HepG2 (cell line): ENCODE measurements at regions not wholly inside any gene's neighbourhood (a gene's known extent, or its start where the extent isn't known, plus 50 kb on each side); places are given as distances from the start of the nearest gene placed in this dataset.

Source experiments
- ATAC-seq: fragments of 200-7000 bp; cut with Tn5 transposase; 3 replicates; pipeline ENCODE4 v1.9.1; 2020; ENCODE audit warnings: mild to moderate bottlenecking, moderate library complexity
- BruUV-seq: library from RNA; stranded (reverse); fragments of 400-500 nt; replicated peaks from 2 replicates; lab custom pipeline; 2021; lab: Mats Ljungman, UMichigan
- CTCF ChIA-PET: fragments of 300-600 bp; formaldehyde crosslinking; extraction: SDS; loops from one replicate; lab custom pipeline; 2021; ENCODE audit warnings: low total read pairs, inconsistent platforms, low intra/inter-chr PET ratio; lab: Yijun Ruan, JAX
- POLR2A ChIA-PET: fragments of 350-600 bp; sonication (Branson Sonifier 250); formaldehyde crosslinking; loops from one replicate; lab custom pipeline; 2020; ENCODE audit warnings: antibody characterized with exemption, inconsistent platforms; lab: Yijun Ruan, JAX
- DNase-seq: peaks from one replicate; pipeline ENCODE4 v3.0.0-alpha.2; 2015; ENCODE audit warnings: low spot score
- FAIRE-seq: peaks from 3 replicates; lab custom pipeline; 2011; peaks lifted over from hg19 to GRCh38; lab: Jason Lieb, UNC
- H2AFZ ChIP-seq: one replicate; pipeline ENCODE4 v1.6.1; 2011; ENCODE audit warnings: low read length, inconsistent platforms
- H3K27ac ChIP-seq: fragments of 300-600 bp; 3 replicates; pipeline ENCODE4 v1.8.0; 2011; ENCODE audit warnings: mixed run types, mild to moderate bottlenecking, mixed read lengths, low read length, inconsistent platforms; ENCODE audit not compliant: insufficient read depth; ENCODE audit errors: extremely low read length
- H3K27me3 ChIP-seq, 2 experiments: fragments of 200-600 bp in 1 of 2; 2 replicates in 1 of 2; 3 replicates in 1 of 2; pipeline versions ENCODE4 v1.6.0 to v1.8.0; 2011; ENCODE audit warnings: low read length in 2 of 2, mild to moderate bottlenecking in 2 of 2, moderate library complexity in 2 of 2, inconsistent platforms in 1 of 2; ENCODE audit not compliant: insufficient read depth in 2 of 2, control insufficient read depth in 1 of 2
- H3K36me3 ChIP-seq, 2 experiments: fragments of 200-600 bp in 1 of 2; replicated peaks in 1 of 2; 2 replicates in 1 of 2; 3 replicates in 1 of 2; pipeline versions ENCODE4 v1.5.1 to v1.8.0; 2011; ENCODE audit warnings: low read length in 2 of 2, inconsistent platforms in 1 of 2; ENCODE audit not compliant: insufficient read depth in 2 of 2, control insufficient read depth in 1 of 2
- H3K4me1 ChIP-seq: 2 replicates; pipeline ENCODE4 v1.5.1; 2012; ENCODE audit warnings: low read length, inconsistent platforms; ENCODE audit not compliant: insufficient read depth
- H3K4me2 ChIP-seq: 2 replicates; pipeline ENCODE4 v1.6.0; 2011; ENCODE audit warnings: low read depth, low read length, inconsistent platforms
- H3K4me3 ChIP-seq, 3 experiments: fragments of 200-600 bp in 1 of 3; sonication (generic), shearing (Covaris generic) in 1 of 3; replicated peaks in 1 of 3; 2 replicates each; pipeline ENCODE4 v1.5.1; 2011 to 2016; ENCODE audit warnings: low read length in 3 of 3, inconsistent platforms in 2 of 3, low read depth in 2 of 3, mild to moderate bottlenecking in 2 of 3, control low read depth in 1 of 3, mixed read lengths in 1 of 3; ENCODE audit not compliant: insufficient read depth in 1 of 3
- H3K79me2 ChIP-seq: one replicate; pipeline ENCODE4 v1.6.1; 2011; ENCODE audit warnings: low read length, inconsistent platforms; ENCODE audit not compliant: insufficient read depth
- H3K9ac ChIP-seq: 2 replicates; pipeline ENCODE4 v1.6.0; 2011; ENCODE audit warnings: mild to moderate bottlenecking, low read depth, low read length, inconsistent platforms; ENCODE audit not compliant: insufficient read depth
- H3K9me3 ChIP-seq: 2 replicates; pipeline ENCODE4 v1.5.1; 2012; ENCODE audit warnings: mild to moderate bottlenecking, low read length
- H4K20me1 ChIP-seq: 2 replicates; pipeline ENCODE4 v1.6.0; 2011; ENCODE audit warnings: inconsistent platforms, mild to moderate bottlenecking, low read length, moderate library complexity; ENCODE audit not compliant: insufficient read depth
- CENPT ChIP-seq: sonication (generic); formaldehyde crosslinking; IDR thresholded peaks from 2 replicates; pipeline ENCODE4 v1.8.0; 2022; ENCODE audit warnings: low read depth, mild to moderate bottlenecking, moderate library complexity, missing genetic modification reagents
- NR2C2 ChIP-seq: sonication (generic); formaldehyde crosslinking; IDR thresholded peaks from 2 replicates; pipeline ENCODE4 v1.4.0; 2020; ENCODE audit warnings: missing genetic modification reagents, mild to moderate bottlenecking, moderate library complexity, borderline replicate concordance
- RFX1 ChIP-seq: fragments of 450-650 bp; IDR thresholded peaks from 2 replicates; pipeline ENCODE4 v1.6.1; 2017
- SAP130 ChIP-seq: IDR thresholded peaks from 2 replicates; pipeline ENCODE4 v1.6.1; 2016; ENCODE audit warnings: low read depth
- SCMH1 ChIP-seq: sonication (generic); formaldehyde crosslinking; IDR thresholded peaks from 2 replicates; pipeline ENCODE4 v1.9.0; 2021; ENCODE audit warnings: missing genetic modification reagents, mild to moderate bottlenecking, borderline replicate concordance
- TCF12 ChIP-seq, 2 experiments: fragments of 450-650 bp in 1 of 2; sonication (generic) in 1 of 2; formaldehyde crosslinking in 1 of 2; IDR thresholded peaks; 2 replicates each; pipeline versions ENCODE4 v1.6.1 to v1.8.0; 2017 to 2022; ENCODE audit warnings: antibody characterized with exemption in 1 of 2, mild to moderate bottlenecking in 1 of 2, missing genetic modification reagents in 1 of 2, moderate library complexity in 1 of 2
- TEAD2 ChIP-seq: sonication (generic); formaldehyde crosslinking; IDR thresholded peaks from 2 replicates; pipeline ENCODE4 v1.9.0; 2021; ENCODE audit warnings: missing genetic modification reagents
- ZNF224 ChIP-seq: sonication (generic); formaldehyde crosslinking; IDR thresholded peaks from 2 replicates; pipeline ENCODE4 v1.5.0; 2020; ENCODE audit warnings: mild to moderate bottlenecking, missing genetic modification reagents
- ZNF431 ChIP-seq: sonication (generic); formaldehyde crosslinking; IDR thresholded peaks from 2 replicates; pipeline ENCODE4 v1.9.0; 2022; ENCODE audit warnings: missing genetic modification reagents, low read depth, mild to moderate bottlenecking, borderline replicate concordance
- ZNF75D ChIP-seq: sonication (generic); formaldehyde crosslinking; IDR thresholded peaks from 2 replicates; pipeline ENCODE4 v1.8.1; 2023; ENCODE audit warnings: missing genetic modification reagents, mild to moderate bottlenecking, borderline replicate concordance
- ZNF768 ChIP-seq: sonication (generic); formaldehyde crosslinking; IDR thresholded peaks from 2 replicates; pipeline ENCODE4 v1.4.0; 2020; ENCODE audit warnings: missing genetic modification reagents
- WGBS: methylation state at CpG from one replicate; pipeline ENCODE4 v1.1.6; 2017; ENCODE audit warnings: low lambda C conversion rate; 5-methylcytosine and 5-hydroxymethylcytosine counted together
- in situ Hi-C: cut with HindIII; loops from 2 replicates; pipeline ENCODE4 v1.10.0; 2017; ENCODE audit warnings: low pct_unique_long_range_greater_than_20kb; ENCODE audit not compliant: extremely low pct_ligation_motif_present
- intact Hi-C: fragments of 100-400 bp; cut with micrococcal nuclease; formaldehyde crosslinking; loops from one replicate; pipeline ENCODE4 v1.10.0; 2022; ENCODE audit not compliant: unreplicated experiment
- TF ChIP-seq, protein P1 (sequence below): sonication (generic); formaldehyde crosslinking; IDR thresholded peaks from 2 replicates; pipeline ENCODE4 v1.5.0; 2020; ENCODE audit warnings: missing genetic modification reagents
- TF ChIP-seq, protein P2 (sequence below): IDR thresholded peaks from 2 replicates; pipeline ENCODE4 v1.6.1; 2016
- TF ChIP-seq, protein P3 (sequence below): sonication (generic); formaldehyde crosslinking; IDR thresholded peaks from 2 replicates; pipeline ENCODE4 v1.9.0; 2021; ENCODE audit warnings: mild to moderate bottlenecking, missing genetic modification reagents
- TF ChIP-seq, protein P4 (sequence below): sonication (generic); formaldehyde crosslinking; IDR thresholded peaks from 2 replicates; pipeline ENCODE4 v1.4.0; 2020; ENCODE audit warnings: missing genetic modification reagents

DNA sequence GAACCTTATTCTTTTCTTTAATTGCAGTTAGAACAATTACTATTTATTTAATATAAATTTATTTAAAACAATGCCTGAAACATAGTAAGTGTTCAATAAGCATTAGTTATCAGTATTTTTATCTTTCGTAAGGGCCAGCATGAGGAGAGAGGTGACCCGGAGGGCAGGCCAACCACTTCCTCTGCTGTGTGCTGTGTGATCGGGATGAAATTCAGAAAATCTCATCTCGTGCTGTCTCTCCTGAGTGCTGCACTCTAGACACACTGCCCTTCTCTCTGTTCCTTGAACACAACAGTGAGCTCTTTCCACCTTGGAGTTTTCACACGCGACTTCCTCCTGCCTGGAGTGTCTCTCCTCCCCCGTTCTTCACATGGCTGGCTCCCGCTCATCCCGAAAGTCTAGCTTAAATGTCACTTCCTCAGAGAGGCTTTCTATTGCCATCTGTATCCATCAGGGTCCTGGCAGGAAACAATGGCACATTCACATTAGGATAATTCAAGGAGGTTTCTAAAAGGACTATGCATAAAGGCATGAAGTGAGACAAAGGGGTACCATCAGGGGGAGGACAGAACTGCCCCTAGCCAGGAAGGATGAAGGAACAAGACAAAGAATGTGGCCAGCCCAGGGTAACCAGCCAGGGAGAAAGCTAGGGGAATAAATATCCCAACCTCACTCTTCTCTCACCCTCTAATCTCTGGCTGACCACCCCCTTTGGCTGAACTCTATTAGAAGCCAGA, 142.6 kb upstream of the GJB5 start:
- H4K20me1 ChIP-seq, result no peaks in the 10 kb centered on the region
- no peak overlapping the region for H2AFZ ChIP-seq
- POLR2A ChIA-PET, result no interaction called here
- no peak overlapping the region for H3K9ac ChIP-seq
- H3K4me2 ChIP-seq, result no peak overlapping the region
- no peak for DNase-seq
- no peaks in the 10 kb centered on the region for H3K27me3 ChIP-seq
- no peaks in the 10 kb centered on the region for H3K4me1 ChIP-seq
- no peaks in the 10 kb centered on the region for H3K9me3 ChIP-seq
- 38% methylated on average over 9 of the region's 9 CpGs for WGBS
- no peaks in the 10 kb centered on the region for H3K79me2 ChIP-seq
- intact Hi-C loops, result no loop called here
- in situ Hi-C loops, result no loop called here
- no peaks in the 10 kb centered on the region for H3K36me3 ChIP-seq
- no peak overlapping the region for H3K4me3 ChIP-seq
- H3K27ac ChIP-seq, result no peak overlapping the region
- CTCF ChIA-PET, result no interaction called here
- BruUV-seq, result no TSS peak
- TF ChIP-seq SCMH1 (CRISPR knock-in tag), result no peak
- no peak for TF ChIP-seq SAP130 (CRISPR knock-in tag)
- TF ChIP-seq TEAD2 (CRISPR knock-in tag), result no peak
- no peak for TF ChIP-seq ZNF431 (CRISPR knock-in tag)
- TF ChIP-seq ZNF75D (CRISPR knock-in tag), result no peak
- TF ChIP-seq, protein P1, sequence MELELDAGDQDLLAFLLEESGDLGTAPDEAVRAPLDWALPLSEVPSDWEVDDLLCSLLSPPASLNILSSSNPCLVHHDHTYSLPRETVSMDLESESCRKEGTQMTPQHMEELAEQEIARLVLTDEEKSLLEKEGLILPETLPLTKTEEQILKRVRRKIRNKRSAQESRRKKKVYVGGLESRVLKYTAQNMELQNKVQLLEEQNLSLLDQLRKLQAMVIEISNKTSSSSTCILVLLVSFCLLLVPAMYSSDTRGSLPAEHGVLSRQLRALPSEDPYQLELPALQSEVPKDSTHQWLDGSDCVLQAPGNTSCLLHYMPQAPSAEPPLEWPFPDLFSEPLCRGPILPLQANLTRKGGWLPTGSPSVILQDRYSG, result no peak
- TF ChIP-seq CENPT, result no peak
- no peak for TF ChIP-seq ZNF224
- no peak for TF ChIP-seq NR2C2 (CRISPR knock-in tag)
- TF ChIP-seq, protein P2, sequence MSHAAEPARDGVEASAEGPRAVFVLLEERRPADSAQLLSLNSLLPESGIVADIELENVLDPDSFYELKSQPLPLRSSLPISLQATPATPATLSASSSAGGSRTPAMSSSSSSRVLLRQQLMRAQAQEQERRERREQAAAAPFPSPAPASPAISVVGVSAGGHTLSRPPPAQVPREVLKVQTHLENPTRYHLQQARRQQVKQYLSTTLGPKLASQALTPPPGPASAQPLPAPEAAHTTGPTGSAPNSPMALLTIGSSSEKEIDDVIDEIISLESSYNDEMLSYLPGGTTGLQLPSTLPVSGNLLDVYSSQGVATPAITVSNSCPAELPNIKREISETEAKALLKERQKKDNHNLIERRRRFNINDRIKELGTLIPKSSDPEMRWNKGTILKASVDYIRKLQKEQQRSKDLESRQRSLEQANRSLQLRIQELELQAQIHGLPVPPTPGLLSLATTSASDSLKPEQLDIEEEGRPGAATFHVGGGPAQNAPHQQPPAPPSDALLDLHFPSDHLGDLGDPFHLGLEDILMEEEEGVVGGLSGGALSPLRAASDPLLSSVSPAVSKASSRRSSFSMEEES (CRISPR knock-in tag), result no peak
- no peak for TF ChIP-seq ZNF768
- TF ChIP-seq, protein P3, sequence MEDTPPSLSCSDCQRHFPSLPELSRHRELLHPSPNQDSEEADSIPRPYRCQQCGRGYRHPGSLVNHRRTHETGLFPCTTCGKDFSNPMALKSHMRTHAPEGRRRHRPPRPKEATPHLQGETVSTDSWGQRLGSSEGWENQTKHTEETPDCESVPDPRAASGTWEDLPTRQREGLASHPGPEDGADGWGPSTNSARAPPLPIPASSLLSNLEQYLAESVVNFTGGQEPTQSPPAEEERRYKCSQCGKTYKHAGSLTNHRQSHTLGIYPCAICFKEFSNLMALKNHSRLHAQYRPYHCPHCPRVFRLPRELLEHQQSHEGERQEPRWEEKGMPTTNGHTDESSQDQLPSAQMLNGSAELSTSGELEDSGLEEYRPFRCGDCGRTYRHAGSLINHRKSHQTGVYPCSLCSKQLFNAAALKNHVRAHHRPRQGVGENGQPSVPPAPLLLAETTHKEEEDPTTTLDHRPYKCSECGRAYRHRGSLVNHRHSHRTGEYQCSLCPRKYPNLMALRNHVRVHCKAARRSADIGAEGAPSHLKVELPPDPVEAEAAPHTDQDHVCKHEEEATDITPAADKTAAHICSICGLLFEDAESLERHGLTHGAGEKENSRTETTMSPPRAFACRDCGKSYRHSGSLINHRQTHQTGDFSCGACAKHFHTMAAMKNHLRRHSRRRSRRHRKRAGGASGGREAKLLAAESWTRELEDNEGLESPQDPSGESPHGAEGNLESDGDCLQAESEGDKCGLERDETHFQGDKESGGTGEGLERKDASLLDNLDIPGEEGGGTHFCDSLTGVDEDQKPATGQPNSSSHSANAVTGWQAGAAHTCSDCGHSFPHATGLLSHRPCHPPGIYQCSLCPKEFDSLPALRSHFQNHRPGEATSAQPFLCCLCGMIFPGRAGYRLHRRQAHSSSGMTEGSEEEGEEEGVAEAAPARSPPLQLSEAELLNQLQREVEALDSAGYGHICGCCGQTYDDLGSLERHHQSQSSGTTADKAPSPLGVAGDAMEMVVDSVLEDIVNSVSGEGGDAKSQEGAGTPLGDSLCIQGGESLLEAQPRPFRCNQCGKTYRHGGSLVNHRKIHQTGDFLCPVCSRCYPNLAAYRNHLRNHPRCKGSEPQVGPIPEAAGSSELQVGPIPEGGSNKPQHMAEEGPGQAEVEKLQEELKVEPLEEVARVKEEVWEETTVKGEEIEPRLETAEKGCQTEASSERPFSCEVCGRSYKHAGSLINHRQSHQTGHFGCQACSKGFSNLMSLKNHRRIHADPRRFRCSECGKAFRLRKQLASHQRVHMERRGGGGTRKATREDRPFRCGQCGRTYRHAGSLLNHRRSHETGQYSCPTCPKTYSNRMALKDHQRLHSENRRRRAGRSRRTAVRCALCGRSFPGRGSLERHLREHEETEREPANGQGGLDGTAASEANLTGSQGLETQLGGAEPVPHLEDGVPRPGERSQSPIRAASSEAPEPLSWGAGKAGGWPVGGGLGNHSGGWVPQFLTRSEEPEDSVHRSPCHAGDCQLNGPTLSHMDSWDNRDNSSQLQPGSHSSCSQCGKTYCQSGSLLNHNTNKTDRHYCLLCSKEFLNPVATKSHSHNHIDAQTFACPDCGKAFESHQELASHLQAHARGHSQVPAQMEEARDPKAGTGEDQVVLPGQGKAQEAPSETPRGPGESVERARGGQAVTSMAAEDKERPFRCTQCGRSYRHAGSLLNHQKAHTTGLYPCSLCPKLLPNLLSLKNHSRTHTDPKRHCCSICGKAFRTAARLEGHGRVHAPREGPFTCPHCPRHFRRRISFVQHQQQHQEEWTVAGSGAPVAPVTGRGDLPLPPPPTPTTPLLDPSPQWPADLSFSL (CRISPR knock-in tag), result no peak
- TF ChIP-seq TCF12 (IDR thresholded peaks at IDR 0.05), result no peak
- TF ChIP-seq TCF12 (CRISPR knock-in tag; IDR thresholded peaks at IDR 0.05), result no peak
- TF ChIP-seq RFX1, result no peak
- TF ChIP-seq, protein P4, sequence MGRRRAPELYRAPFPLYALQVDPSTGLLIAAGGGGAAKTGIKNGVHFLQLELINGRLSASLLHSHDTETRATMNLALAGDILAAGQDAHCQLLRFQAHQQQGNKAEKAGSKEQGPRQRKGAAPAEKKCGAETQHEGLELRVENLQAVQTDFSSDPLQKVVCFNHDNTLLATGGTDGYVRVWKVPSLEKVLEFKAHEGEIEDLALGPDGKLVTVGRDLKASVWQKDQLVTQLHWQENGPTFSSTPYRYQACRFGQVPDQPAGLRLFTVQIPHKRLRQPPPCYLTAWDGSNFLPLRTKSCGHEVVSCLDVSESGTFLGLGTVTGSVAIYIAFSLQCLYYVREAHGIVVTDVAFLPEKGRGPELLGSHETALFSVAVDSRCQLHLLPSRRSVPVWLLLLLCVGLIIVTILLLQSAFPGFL (CRISPR knock-in tag), result no peak
- no peak for ATAC-seq
- FAIRE-seq, result no peak
